Body of pancreas (tissue), 4 donors: ENCODE measurements at regions not wholly inside any gene's neighbourhood (a gene's known extent, or its start where the extent isn't known, plus 50 kb on each side); places are given as distances from the start of the nearest gene placed in this dataset.
A peak's percentile ranks its signal among the peaks of the same experiment; 100 is the strongest.

Source experiments
- ATAC-seq: fragments of 150-250 bp; one replicate; pipeline ENCODE4 v1.9.1; 2016
- DNase-seq, 4 donors: peaks; one replicate each; pipeline ENCODE4 v3.0.0-alpha.2; 2019
- H3K27ac ChIP-seq, 4 donors: fragments of 200-600 bp; sonication (generic); 1 replicate in 3 of 4; 2 replicates in 1 of 4; pipeline versions ENCODE4 v1.5.1 to v1.6.1; 2016 to 2019; ENCODE audit warnings: mild to moderate bottlenecking in 1 of 4, mixed read lengths in 1 of 4, moderate library complexity in 1 of 4
- H3K27me3 ChIP-seq, 2 donors: fragments of 200-600 bp; sonication (generic); one replicate each; pipeline ENCODE4 v1.6.0; 2016; ENCODE audit warnings: mild to moderate bottlenecking in 1 of 2
- H3K36me3 ChIP-seq, 2 donors: fragments of 200-600 bp; sonication (generic); replicated peaks in 1 of 2; 2 replicates each; pipeline ENCODE4 v1.5.1; 2016; ENCODE audit warnings: low read depth in 2 of 2; ENCODE audit not compliant: insufficient read depth in 1 of 2
- H3K4me1 ChIP-seq: fragments of 200-600 bp; sonication (generic); one replicate; pipeline ENCODE4 v1.6.0; 2016
- H3K4me3 ChIP-seq, 2 donors: fragments of 200-600 bp; sonication (generic); 1 replicate in 1 of 2; 2 replicates in 1 of 2; pipeline ENCODE4 v1.5.1; 2016 to 2019
- H3K9me3 ChIP-seq, 3 donors: fragments of 200-600 bp; sonication (generic); 1 replicate in 2 of 3; 2 replicates in 1 of 3; pipeline ENCODE4 v1.5.1; 2016
- CTCF ChIP-seq, 7 experiments: fragments of 450-650 bp in 4 of 7; fragments of 200-600 bp in 3 of 7; sonication (generic) in 3 of 7; IDR thresholded peaks; one replicate each; pipeline ENCODE4 v1.5.1; 2016 to 2019; ENCODE audit warnings: antibody characterized with exemption in 7 of 7
- POLR2A ChIP-seq, 3 donors: fragments of 450-650 bp; IDR thresholded peaks; one replicate each; pipeline ENCODE4 v1.6.1; 2016; ENCODE audit warnings: antibody characterized with exemption in 3 of 3, mild to moderate bottlenecking in 2 of 3
- WGBS, 2 donors: methylation state at CpG; one replicate each; pipeline ENCODE4 v1.1.5; 2017; 5-methylcytosine and 5-hydroxymethylcytosine counted together
- intact Hi-C: fragments of 100-400 bp; cut with DNase I; formaldehyde crosslinking; loops from one replicate; pipeline ENCODE4 v1.15.1; 2023

GRCh38 chr1:116819081-116819480 lies 64.9 kb downstream of the CD2 start:
- no peaks in the 10 kb centered on the region for H3K9me3 ChIP-seq
- H3K36me3 ChIP-seq: no peaks in the 10 kb centered on the region
- peaks cover 29% of the 10 kb centered on the region for H3K4me1 ChIP-seq
- no peaks in the 10 kb centered on the region for H3K27me3 ChIP-seq
- intact Hi-C loops: no loop called here
- no peak for TF ChIP-seq CTCF (IDR thresholded peaks at IDR 0.05)
- no peak for TF ChIP-seq POLR2A (IDR thresholded peaks at IDR 0.05)
- no peak for ATAC-seq
- no peak for DNase-seq
- no peak overlapping the region for H3K4me3 ChIP-seq
- 66 to 77% methylated on average over 6 of the region's 6 CpGs for WGBS, 2 donors
- peak overlapping the region; percentile 11 to 85 (median 76) for H3K27ac ChIP-seq

- ATAC-seq (peak; percentile 95), DNase-seq (peak; percentile 92 to 94 (median 94))
- intact Hi-C loops: no loop called here
- 11 to 18% methylated on average over 6 of the region's 6 CpGs for WGBS, 2 donors
- Histone ChIP-seq H3K4me1 (peaks cover 41% of the 10 kb centered on the region), H3K27ac (peak overlapping the region; percentile 71 to 85 (median 76)), H3K36me3 (no peaks in the 10 kb centered on the region), H3K9me3 (no peaks in the 10 kb centered on the region), H3K27me3 (no peaks in the 10 kb centered on the region), H3K4me3 (no peak overlapping the region)
- TF ChIP-seq CTCF (IDR thresholded peaks at IDR 0.05) (no peak), POLR2A (IDR thresholded peaks at IDR 0.05) (peak in 1 of 3 donors; percentile 30)
Measured at GRCh38 chr1:116820369-116820768, 66.1 kb downstream of the CD2 start.

DNA sequence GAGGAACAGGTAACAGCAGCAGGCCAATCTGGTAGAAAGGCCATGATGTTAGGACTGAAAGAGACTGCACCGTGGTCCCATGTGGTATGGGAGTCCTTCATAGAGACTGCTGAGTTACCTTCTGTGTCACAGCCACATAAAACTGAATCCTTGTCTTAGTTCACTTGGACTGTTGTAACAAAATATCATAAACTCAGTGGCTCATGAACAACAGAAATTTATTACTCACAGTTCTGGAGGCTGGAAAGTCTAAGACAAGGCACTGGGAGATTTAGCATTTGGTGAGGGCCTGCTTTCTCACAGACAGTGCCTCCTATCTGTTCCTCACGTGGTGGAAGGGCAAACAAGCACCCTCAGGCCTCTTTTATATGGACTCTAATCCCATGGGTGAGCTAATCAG lies 67.5 kb downstream of the CD2 start:
- intact Hi-C loops: no loop called here
- no peaks in the 10 kb centered on the region for H3K27me3 ChIP-seq
- no peak for TF ChIP-seq POLR2A (IDR thresholded peaks at IDR 0.05)
- no peak for TF ChIP-seq CTCF (IDR thresholded peaks at IDR 0.05)

DNA sequence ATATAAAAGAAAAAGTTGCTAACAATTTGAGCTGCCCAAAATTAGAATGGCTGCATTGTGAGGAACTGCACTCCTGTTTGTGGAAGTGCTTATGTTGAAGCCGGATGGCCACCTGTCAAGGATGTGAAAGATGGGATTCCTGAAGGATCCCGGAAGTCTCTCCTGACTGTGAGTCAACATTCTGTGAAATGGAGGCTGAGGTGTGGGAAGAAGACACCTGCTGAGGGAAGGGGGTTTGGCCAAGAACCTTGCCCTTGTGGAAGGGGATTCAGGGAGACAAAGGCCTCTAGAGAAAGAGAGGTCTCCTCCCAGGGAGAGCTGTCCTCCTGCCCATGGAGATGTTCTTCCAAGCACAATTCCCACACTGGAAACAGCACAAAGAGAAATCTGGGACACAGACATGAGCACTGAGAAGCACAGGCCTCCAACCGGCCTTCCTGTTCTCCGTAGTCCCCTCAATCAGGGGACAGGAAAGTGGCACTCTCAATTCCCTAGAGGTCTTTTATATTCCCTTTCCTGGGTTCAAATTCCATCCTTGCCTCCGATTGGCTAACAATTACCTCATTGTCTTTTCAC lies 70.5 kb downstream of the CD2 start:
- DNase-seq (peak in 3 of 4 donors; percentile 46 to 50 (median 46)), ATAC-seq (no peak)
- Histone ChIP-seq H3K4me3 (no peak overlapping the region), H3K9me3 (no peaks in the 10 kb centered on the region), H3K36me3 (no peaks in the 10 kb centered on the region), H3K27me3 (no peaks in the 10 kb centered on the region), H3K27ac (peak overlapping the region; percentile 2 to 72 (median 35)), H3K4me1 (peaks cover 48% of the 10 kb centered on the region)
- no peak for TF ChIP-seq POLR2A (IDR thresholded peaks at IDR 0.05)
- no peak for TF ChIP-seq CTCF (IDR thresholded peaks at IDR 0.05)
- intact Hi-C loops: no loop called here
- WGBS, 2 donors: 58 to 64% methylated on average over 5 of the region's 5 CpGs

More for the DNA sequence above, 67.5 kb downstream of the CD2 start:
- Histone ChIP-seq H3K4me3 (no peak overlapping the region), H3K4me1 (peaks cover 51% of the 10 kb centered on the region), H3K27ac (peak overlapping the region in 3 of 4 donors; percentile 75 to 85 (median 78)), H3K9me3 (no peaks in the 10 kb centered on the region), H3K36me3 (no peaks in the 10 kb centered on the region)
- no peak for ATAC-seq
- WGBS, 2 donors: 69 to 86% methylated on average over 2 of the region's 2 CpGs
- DNase-seq: no peak

DNA sequence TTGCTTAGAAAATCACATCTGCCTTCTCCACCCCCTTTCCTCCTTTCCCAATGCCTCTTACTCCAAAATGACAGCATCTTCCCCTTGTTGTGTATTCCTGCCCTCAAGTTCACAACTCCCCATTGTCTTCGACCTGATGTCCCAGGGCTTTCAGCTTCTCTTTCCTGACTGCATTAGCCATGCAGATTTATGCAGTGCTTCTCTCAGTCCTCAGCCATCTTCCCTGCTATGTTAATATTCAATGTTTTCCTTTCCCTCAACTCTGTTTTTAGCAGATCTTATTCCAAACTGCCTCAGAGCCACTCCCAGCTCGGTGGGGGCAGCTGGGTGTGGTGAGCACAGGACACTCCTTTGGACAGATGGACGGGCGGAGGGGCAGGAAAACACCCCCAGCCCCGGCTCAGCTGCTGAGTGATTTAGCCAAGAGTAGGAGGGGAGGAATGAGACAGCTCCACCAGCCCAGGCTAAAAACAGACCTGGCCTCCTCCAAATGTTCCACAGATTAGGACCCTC lies 71.0 kb downstream of the CD2 start:
- Histone ChIP-seq H3K27me3 (no peaks in the 10 kb centered on the region), H3K4me3 (no peak overlapping the region), H3K4me1 (peaks cover 43% of the 10 kb centered on the region), H3K27ac (peak overlapping the region; percentile 2 to 72 (median 35)), H3K9me3 (no peaks in the 10 kb centered on the region), H3K36me3 (no peaks in the 10 kb centered on the region)
- DNase-seq (no peak), ATAC-seq (no peak)
- TF ChIP-seq POLR2A (IDR thresholded peaks at IDR 0.05) (no peak), CTCF (IDR thresholded peaks at IDR 0.05) (no peak)
- 76 to 80% methylated on average over 5 of the region's 5 CpGs for WGBS, 2 donors
- intact Hi-C loops: no loop called here
